Stimulated activated naive CD8-positive, alpha-beta T cell treated with anti-CD3 and anti-CD28 coated beads, Interleukin-15, Interleukin-2, amounts not matched to agents 100 ng/mL and 50 ng/mL, for 24 hours (primary cell): ENCODE measurements at regions not wholly inside any gene's neighbourhood (a gene's known extent, or its start where the extent isn't known, plus 50 kb on each side); places are given as distances from the start of the nearest gene placed in this dataset.

Experiments used
- H3K27ac Mint-ChIP-seq: one replicate; pipeline ENCODE4 v1.8.0; 2021; ENCODE audit warnings: mild to moderate bottlenecking, mixed read lengths
- H3K27me3 Mint-ChIP-seq: one replicate; pipeline ENCODE4 v1.8.0; 2021; ENCODE audit warnings: mixed read lengths
- H3K36me3 Mint-ChIP-seq: one replicate; pipeline ENCODE4 v1.8.0; 2021; ENCODE audit warnings: low read depth, mixed read lengths
- H3K4me1 Mint-ChIP-seq: one replicate; pipeline ENCODE4 v1.8.0; 2021; ENCODE audit warnings: low read depth, mixed read lengths
- H3K4me3 Mint-ChIP-seq: one replicate; pipeline ENCODE4 v1.8.0; 2021; ENCODE audit warnings: mild to moderate bottlenecking, mixed read lengths
- H3K9me3 Mint-ChIP-seq: one replicate; pipeline ENCODE4 v1.8.0; 2021; ENCODE audit warnings: mixed read lengths

DNA sequence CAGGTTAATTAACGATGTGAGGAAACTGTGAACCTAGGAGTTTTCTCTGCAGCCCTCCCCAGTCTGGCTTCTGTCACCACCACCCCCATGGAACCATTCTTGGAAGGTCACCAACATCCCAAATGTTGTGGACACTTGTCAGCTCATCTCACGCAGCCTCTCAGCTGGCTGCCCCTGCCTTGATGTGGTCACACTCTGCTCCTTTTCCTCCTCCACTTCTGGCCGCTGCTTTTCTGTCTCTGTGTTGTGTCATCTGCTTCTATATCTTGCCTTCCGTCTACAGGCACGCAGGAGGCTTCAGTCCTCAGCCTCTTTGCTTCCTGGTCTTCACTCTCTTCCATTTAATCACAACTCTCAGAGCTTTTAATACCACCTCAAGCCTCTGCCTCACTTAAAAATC is 371.5 kb upstream of the SLIT2 start:
- Mint-ChIP-seq H3K27me3 (no peaks in the 10 kb centered on the region), H3K4me1 (no peaks in the 10 kb centered on the region), H3K9me3 (peaks cover 6% of the 10 kb centered on the region), H3K4me3 (no peak overlapping the region), H3K36me3 (no peaks in the 10 kb centered on the region), H3K27ac (no peak overlapping the region)

GRCh38 chr4:19879330-19879729 is 372.4 kb upstream of the SLIT2 start:
- H3K36me3 Mint-ChIP-seq, result no peaks in the 10 kb centered on the region
- H3K4me3 Mint-ChIP-seq, result no peak overlapping the region
- peaks cover 6% of the 10 kb centered on the region for H3K9me3 Mint-ChIP-seq
- H3K4me1 Mint-ChIP-seq, result no peaks in the 10 kb centered on the region
- no peaks in the 10 kb centered on the region for H3K27me3 Mint-ChIP-seq
- H3K27ac Mint-ChIP-seq, result no peak overlapping the region

GRCh38 chr4:19857991-19858390 is 393.7 kb upstream of the SLIT2 start:
- Mint-ChIP-seq H3K27ac (no peak overlapping the region), H3K36me3 (no peaks in the 10 kb centered on the region), H3K27me3 (no peaks in the 10 kb centered on the region), H3K4me1 (no peaks in the 10 kb centered on the region), H3K9me3 (peaks cover 3% of the 10 kb centered on the region), H3K4me3 (no peak overlapping the region)

DNA sequence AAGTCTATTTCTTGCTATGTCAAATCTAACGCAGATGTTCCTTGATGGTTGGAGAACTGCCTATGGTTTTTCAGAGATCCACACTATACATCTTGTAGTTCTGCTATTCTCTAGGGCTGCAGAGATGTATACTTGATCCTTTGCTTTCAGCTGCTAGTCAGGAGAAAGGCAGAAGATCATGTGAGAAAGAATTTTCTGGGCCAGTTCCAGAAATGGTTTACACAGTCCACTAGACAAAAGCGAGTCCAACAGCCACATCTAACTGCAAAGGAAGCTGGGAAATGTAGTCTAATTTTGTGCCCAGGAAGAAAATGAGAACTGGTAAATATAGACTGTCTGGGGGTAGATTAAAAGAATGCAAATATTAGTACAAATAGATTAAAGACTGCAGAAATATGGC is 394.3 kb upstream of the SLIT2 start:
- H3K4me1 Mint-ChIP-seq, result no peaks in the 10 kb centered on the region
- peaks cover 8% of the 10 kb centered on the region for H3K9me3 Mint-ChIP-seq
- H3K36me3 Mint-ChIP-seq, result no peaks in the 10 kb centered on the region
- H3K27ac Mint-ChIP-seq, result no peak overlapping the region
- no peaks in the 10 kb centered on the region for H3K27me3 Mint-ChIP-seq
- no peak overlapping the region for H3K4me3 Mint-ChIP-seq

GRCh38 chr4:19850909-19851308 is 400.8 kb upstream of the SLIT2 start:
- Mint-ChIP-seq H3K36me3 (no peaks in the 10 kb centered on the region), H3K4me3 (no peak overlapping the region), H3K9me3 (peaks cover 13% of the 10 kb centered on the region), H3K27ac (no peak overlapping the region), H3K4me1 (no peaks in the 10 kb centered on the region), H3K27me3 (no peaks in the 10 kb centered on the region)

- peaks cover 21% of the 10 kb centered on the region for H3K9me3 Mint-ChIP-seq
- H3K27me3 Mint-ChIP-seq, result no peaks in the 10 kb centered on the region
- H3K4me1 Mint-ChIP-seq, result no peaks in the 10 kb centered on the region
- no peaks in the 10 kb centered on the region for H3K36me3 Mint-ChIP-seq
- no peak overlapping the region for H3K4me3 Mint-ChIP-seq
- no peak overlapping the region for H3K27ac Mint-ChIP-seq
Observed at GRCh38 chr4:19844446-19844845, 407.3 kb upstream of the SLIT2 start.

- Mint-ChIP-seq H3K27ac (no peak overlapping the region), H3K4me1 (no peaks in the 10 kb centered on the region), H3K4me3 (no peak overlapping the region), H3K27me3 (no peaks in the 10 kb centered on the region), H3K9me3 (peaks cover 21% of the 10 kb centered on the region), H3K36me3 (no peaks in the 10 kb centered on the region)
Observed at GRCh38 chr4:19842471-19842870, 409.2 kb upstream of the SLIT2 start.

DNA sequence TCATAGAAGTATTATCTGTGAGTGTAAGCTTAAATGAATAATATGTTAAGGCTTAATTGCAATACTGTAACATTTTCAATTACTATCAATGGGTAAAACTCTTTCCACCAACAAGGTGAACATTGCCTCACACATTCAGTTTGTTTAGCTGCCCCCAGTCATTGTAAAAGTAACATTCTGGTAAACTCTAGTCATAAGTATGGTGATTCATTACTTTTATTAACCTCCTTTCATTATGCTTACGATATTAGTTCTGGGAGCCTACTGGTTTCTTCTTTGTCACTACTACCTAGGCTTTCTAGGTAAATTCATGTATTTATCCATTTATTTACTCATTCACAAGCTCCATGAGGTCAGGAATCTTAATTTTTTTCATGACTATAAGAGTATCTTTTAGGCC is 412.8 kb upstream of the SLIT2 start:
- H3K4me1 Mint-ChIP-seq, result no peaks in the 10 kb centered on the region
- no peaks in the 10 kb centered on the region for H3K27me3 Mint-ChIP-seq
- no peaks in the 10 kb centered on the region for H3K36me3 Mint-ChIP-seq
- peaks cover 25% of the 10 kb centered on the region for H3K9me3 Mint-ChIP-seq
- H3K27ac Mint-ChIP-seq, result no peak overlapping the region
- no peak overlapping the region for H3K4me3 Mint-ChIP-seq

- Mint-ChIP-seq H3K9me3 (peaks cover 11% of the 10 kb centered on the region), H3K4me1 (no peaks in the 10 kb centered on the region), H3K36me3 (no peaks in the 10 kb centered on the region), H3K27ac (no peak overlapping the region), H3K27me3 (no peaks in the 10 kb centered on the region), H3K4me3 (no peak overlapping the region)
Observed at GRCh38 chr4:19835429-19835828, 416.3 kb upstream of the SLIT2 start.

- no peaks in the 10 kb centered on the region for H3K27me3 Mint-ChIP-seq
- H3K9me3 Mint-ChIP-seq, result peaks cover 4% of the 10 kb centered on the region
- no peaks in the 10 kb centered on the region for H3K4me1 Mint-ChIP-seq
Observed at GRCh38 chr4:19832411-19832810, 419.3 kb upstream of the SLIT2 start.

GRCh38 chr4:19831644-19832285 is 419.9 kb upstream of the SLIT2 start:
- H3K9me3 Mint-ChIP-seq, result peaks cover under 1% of the 10 kb centered on the region
- no peaks in the 10 kb centered on the region for H3K27me3 Mint-ChIP-seq
- no peak overlapping the region for H3K4me3 Mint-ChIP-seq
- no peaks in the 10 kb centered on the region for H3K36me3 Mint-ChIP-seq
- H3K27ac Mint-ChIP-seq, result no peak overlapping the region
- no peaks in the 10 kb centered on the region for H3K4me1 Mint-ChIP-seq

More at GRCh38 chr4:19832411-19832810, 419.3 kb upstream of the SLIT2 start:
- H3K27ac Mint-ChIP-seq, result no peak overlapping the region
- H3K36me3 Mint-ChIP-seq, result no peaks in the 10 kb centered on the region
- no peak overlapping the region for H3K4me3 Mint-ChIP-seq

- no peak overlapping the region for H3K4me3 Mint-ChIP-seq
- no peaks in the 10 kb centered on the region for H3K27me3 Mint-ChIP-seq
- no peaks in the 10 kb centered on the region for H3K4me1 Mint-ChIP-seq
- no peak overlapping the region for H3K27ac Mint-ChIP-seq
- H3K9me3 Mint-ChIP-seq, result no peaks in the 10 kb centered on the region
- no peaks in the 10 kb centered on the region for H3K36me3 Mint-ChIP-seq
Observed at GRCh38 chr4:19829101-19829500, 422.6 kb upstream of the SLIT2 start.

DNA sequence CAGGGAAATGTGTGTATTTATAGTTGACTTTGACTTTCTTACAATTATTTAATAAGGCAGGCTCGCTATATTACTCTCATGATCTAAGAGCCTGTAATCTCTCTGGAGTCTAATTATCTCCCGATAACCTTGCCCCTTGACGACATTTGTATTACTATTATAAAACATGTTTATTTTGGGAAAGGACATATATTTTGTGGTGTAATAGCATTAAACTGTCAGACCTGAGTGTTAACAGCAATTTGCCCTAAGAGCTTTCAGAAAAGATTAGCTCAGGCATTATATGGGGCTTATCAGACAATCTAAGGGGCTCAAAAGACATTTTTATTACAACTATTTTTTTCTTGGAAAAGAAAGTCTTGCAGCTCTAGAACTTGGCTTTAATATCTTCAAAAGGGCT is 427.9 kb upstream of the SLIT2 start:
- Mint-ChIP-seq H3K4me1 (no peaks in the 10 kb centered on the region), H3K27me3 (no peaks in the 10 kb centered on the region), H3K36me3 (no peaks in the 10 kb centered on the region), H3K27ac (no peak overlapping the region), H3K4me3 (no peak overlapping the region), H3K9me3 (no peaks in the 10 kb centered on the region)

DNA sequence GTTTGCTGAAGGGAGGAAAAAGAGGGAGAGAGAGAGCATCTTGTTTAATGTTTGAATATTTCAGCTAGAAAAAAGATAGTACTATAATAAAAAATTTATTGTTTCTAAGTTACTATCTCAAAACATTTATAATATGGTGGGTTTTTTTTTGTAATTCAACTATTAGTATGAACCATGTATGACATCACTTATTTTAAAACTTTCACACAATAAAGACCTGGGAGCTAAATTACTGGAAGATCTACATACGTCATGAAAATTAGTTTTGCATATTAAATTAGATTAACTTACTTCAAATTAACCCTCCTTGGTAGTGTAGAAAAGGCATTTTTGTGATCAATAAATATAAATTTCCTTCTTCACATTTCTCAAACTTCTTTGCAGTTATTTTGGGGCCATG is 432.0 kb upstream of the SLIT2 start:
- Mint-ChIP-seq H3K9me3 (peaks cover 3% of the 10 kb centered on the region), H3K4me1 (no peaks in the 10 kb centered on the region)

DNA sequence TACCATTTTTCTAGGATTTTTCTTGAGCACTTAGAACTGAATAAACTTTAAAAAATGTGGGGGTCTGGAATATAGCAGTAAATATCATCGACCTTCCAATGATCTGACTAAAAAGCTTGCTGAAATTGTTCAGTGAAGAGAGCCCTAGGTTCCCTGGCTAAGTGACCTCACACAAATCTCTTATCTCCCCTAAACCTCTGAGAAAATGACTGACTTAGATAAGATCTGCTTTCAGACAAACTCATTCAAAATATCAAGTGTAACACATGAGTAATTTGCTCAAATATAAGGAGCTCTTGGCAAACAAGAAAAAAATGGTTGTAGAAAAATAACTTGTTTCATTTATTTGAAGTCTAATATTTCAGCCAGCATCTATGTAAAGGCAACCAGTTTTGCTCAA is 441.7 kb upstream of the SLIT2 start:
- no peak overlapping the region for H3K27ac Mint-ChIP-seq
- H3K27me3 Mint-ChIP-seq, result no peaks in the 10 kb centered on the region
- H3K4me3 Mint-ChIP-seq, result no peak overlapping the region
- H3K4me1 Mint-ChIP-seq, result no peaks in the 10 kb centered on the region
- H3K36me3 Mint-ChIP-seq, result no peaks in the 10 kb centered on the region
- H3K9me3 Mint-ChIP-seq, result no peaks in the 10 kb centered on the region

More for the DNA sequence above, 432.0 kb upstream of the SLIT2 start:
- Mint-ChIP-seq H3K4me3 (no peak overlapping the region), H3K27ac (no peak overlapping the region), H3K27me3 (no peaks in the 10 kb centered on the region), H3K36me3 (no peaks in the 10 kb centered on the region)

- no peaks in the 10 kb centered on the region for H3K36me3 Mint-ChIP-seq
- H3K4me1 Mint-ChIP-seq, result no peaks in the 10 kb centered on the region
- no peak overlapping the region for H3K4me3 Mint-ChIP-seq
- no peak overlapping the region for H3K27ac Mint-ChIP-seq
- H3K9me3 Mint-ChIP-seq, result peaks cover 3% of the 10 kb centered on the region
- no peaks in the 10 kb centered on the region for H3K27me3 Mint-ChIP-seq
Observed at GRCh38 chr4:19807505-19807904, 444.2 kb upstream of the SLIT2 start.
